ENCODE measurements at regions not wholly inside any gene's neighbourhood (a gene's known extent, or its start where the extent isn't known, plus 50 kb on each side); places are given as distances from the start of the nearest gene placed in this dataset.

- no peak for TF ChIP-seq POLR2A (IDR thresholded peaks at IDR 0.05; ENCODE audit: low read length)
- no peak for TF ChIP-seq GATA1 (IDR thresholded peaks at IDR 0.05; ENCODE audit: low read depth, low read length)
Observed at GRCh38 chr7:22594020-22594419, 94.0 kb upstream of the STEAP1B start.
